ENCODE measurements at regions not wholly inside any gene's neighbourhood (a gene's known extent, or its start where the extent isn't known, plus 50 kb on each side); places are given as distances from the start of the nearest gene placed in this dataset.

- Histone ChIP-seq H3K27ac (no peak overlapping the region), H3K36me3 (no peaks in the 10 kb centered on the region), H3K9me3 (no peaks in the 10 kb centered on the region), H3K4me1 (no peaks in the 10 kb centered on the region), H3K27me3 (peaks cover 23% of the 10 kb centered on the region), H3K4me3 (no peak overlapping the region)
- no peak for TF ChIP-seq POLR2AphosphoS5 (IDR thresholded peaks at IDR 0.05)
- TF ChIP-seq CTCF (IDR thresholded peaks at IDR 0.05): no peak
- no peak for TF ChIP-seq EP300 (IDR thresholded peaks at IDR 0.05)
- no peak for TF ChIP-seq POLR2A (IDR thresholded peaks at IDR 0.05)
- no peak for DNase-seq (ENCODE audit: low spot score in 2 of 2)
- WGBS: 53% methylated on average over 10 of the region's 10 CpGs
Measured at GRCh38 chr11:131300439-131300717, 70.0 kb upstream of the NTM start.

GRCh38 chr11:131301306-131301705 lies 69.1 kb upstream of the NTM start:
- no peak overlapping the region for H3K4me3 ChIP-seq
- H3K9me3 ChIP-seq: no peaks in the 10 kb centered on the region
- H3K4me1 ChIP-seq: no peaks in the 10 kb centered on the region
- H3K27me3 ChIP-seq: peaks cover 23% of the 10 kb centered on the region
- no peak overlapping the region for H3K27ac ChIP-seq
- WGBS: 74% methylated on average over 5 of the region's 5 CpGs
- no peak for TF ChIP-seq POLR2AphosphoS5 (IDR thresholded peaks at IDR 0.05)
- DNase-seq (ENCODE audit: low spot score in 2 of 2): no peak
- H3K36me3 ChIP-seq: no peaks in the 10 kb centered on the region

GRCh38 chr11:131302836-131303235 lies 67.6 kb upstream of the NTM start:
- TF ChIP-seq EP300 (IDR thresholded peaks at IDR 0.05) (no peak), POLR2A (IDR thresholded peaks at IDR 0.05) (no peak), POLR2AphosphoS5 (IDR thresholded peaks at IDR 0.05) (no peak), CTCF (IDR thresholded peaks at IDR 0.05) (no peak)
- Histone ChIP-seq H3K9me3 (no peaks in the 10 kb centered on the region), H3K27ac (no peak overlapping the region), H3K4me1 (no peaks in the 10 kb centered on the region), H3K36me3 (no peaks in the 10 kb centered on the region), H3K4me3 (no peak overlapping the region), H3K27me3 (peaks cover 22% of the 10 kb centered on the region)
- no peak for DNase-seq (ENCODE audit: low spot score in 2 of 2)
- WGBS: 41% methylated on average over 1 of the region's 1 CpG

GRCh38 chr11:131303611-131304119 lies 66.8 kb upstream of the NTM start:
- H3K9me3 ChIP-seq: no peaks in the 10 kb centered on the region
- no peak for DNase-seq (ENCODE audit: low spot score in 2 of 2)
- H3K36me3 ChIP-seq: no peaks in the 10 kb centered on the region
- peaks cover 19% of the 10 kb centered on the region for H3K27me3 ChIP-seq
- no peaks in the 10 kb centered on the region for H3K4me1 ChIP-seq
- H3K27ac ChIP-seq: no peak overlapping the region
- H3K4me3 ChIP-seq: no peak overlapping the region
- WGBS: 81% methylated on average over 5 of the region's 5 CpGs
- no peak for TF ChIP-seq POLR2AphosphoS5 (IDR thresholded peaks at IDR 0.05)
- TF ChIP-seq CTCF (IDR thresholded peaks at IDR 0.05): no peak
- TF ChIP-seq EP300 (IDR thresholded peaks at IDR 0.05): no peak
- no peak for TF ChIP-seq POLR2A (IDR thresholded peaks at IDR 0.05)

GRCh38 chr11:131305005-131305404 lies 65.4 kb upstream of the NTM start:
- Histone ChIP-seq H3K4me3 (no peak overlapping the region), H3K36me3 (no peaks in the 10 kb centered on the region), H3K27me3 (peaks cover 12% of the 10 kb centered on the region), H3K9me3 (no peaks in the 10 kb centered on the region), H3K4me1 (no peaks in the 10 kb centered on the region), H3K27ac (no peak overlapping the region)
- WGBS: 80% methylated on average over 3 of the region's 3 CpGs
- no peak for DNase-seq (ENCODE audit: low spot score in 2 of 2)
- no peak for TF ChIP-seq POLR2AphosphoS5 (IDR thresholded peaks at IDR 0.05)
- no peak for TF ChIP-seq CTCF (IDR thresholded peaks at IDR 0.05)

GRCh38 chr11:131307506-131307905 lies 62.9 kb upstream of the NTM start:
- 82% methylated on average over 6 of the region's 6 CpGs for WGBS
- TF ChIP-seq POLR2AphosphoS5 (IDR thresholded peaks at IDR 0.05): no peak
- no peak for TF ChIP-seq POLR2A (IDR thresholded peaks at IDR 0.05)
- TF ChIP-seq CTCF (IDR thresholded peaks at IDR 0.05): no peak
- no peak for TF ChIP-seq EP300 (IDR thresholded peaks at IDR 0.05)
- DNase-seq (ENCODE audit: low spot score in 2 of 2): no peak
- no peaks in the 10 kb centered on the region for H3K36me3 ChIP-seq
- H3K4me3 ChIP-seq: no peak overlapping the region
- no peaks in the 10 kb centered on the region for H3K4me1 ChIP-seq
- H3K9me3 ChIP-seq: no peaks in the 10 kb centered on the region
- no peaks in the 10 kb centered on the region for H3K27me3 ChIP-seq
- H3K27ac ChIP-seq: no peak overlapping the region
